ENCODE measurements at regions not wholly inside any gene's neighbourhood (a gene's known extent, or its start where the extent isn't known, plus 50 kb on each side); places are given as distances from the start of the nearest gene placed in this dataset.
"Not testable (repeated sequence)": the region's sequence is repeated elsewhere in the genome, so short reads cannot be mapped to it uniquely, and the experiment has no call there.

DNA sequence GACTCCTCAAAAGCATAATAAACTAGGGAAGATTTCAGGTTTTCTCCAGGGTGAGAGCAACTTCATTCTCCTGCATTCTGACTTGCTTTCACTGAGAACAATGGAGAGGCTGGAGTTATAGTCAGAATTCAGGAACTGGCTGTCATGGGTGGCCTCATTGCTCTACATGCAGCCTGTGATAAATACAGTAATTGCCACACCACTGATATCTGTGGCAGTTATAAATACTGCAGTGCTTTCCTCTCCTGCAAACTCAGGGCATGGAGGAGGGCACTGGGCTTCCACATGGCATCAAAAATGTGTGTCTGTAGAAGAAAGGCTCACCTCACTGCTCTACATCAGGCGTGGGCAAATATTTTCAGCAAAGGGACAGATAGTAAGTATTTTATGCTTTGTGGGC lies 510.2 kb downstream of the ZNF516 start:
- DNase-seq: no peak

DNA sequence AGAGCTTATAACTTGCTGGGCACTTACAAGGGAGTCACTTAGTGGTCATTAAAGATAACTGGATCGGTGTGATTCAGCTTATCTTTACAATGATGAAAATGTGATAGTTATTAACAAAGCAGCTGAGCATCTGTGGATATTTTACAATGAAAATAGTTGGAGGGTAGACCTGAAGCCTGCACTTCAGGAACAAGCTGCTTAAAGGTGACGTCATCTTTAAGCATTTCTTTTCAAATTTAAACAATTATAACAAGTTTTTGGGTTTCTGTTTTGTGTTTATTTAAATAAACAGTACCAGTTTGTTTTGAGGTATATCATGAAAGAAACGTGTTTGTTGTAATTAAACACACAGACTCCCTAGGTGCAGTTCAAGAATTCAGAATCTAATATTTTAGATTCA lies 513.9 kb downstream of the ZNF516 start:
- no peak for DNase-seq

DNA sequence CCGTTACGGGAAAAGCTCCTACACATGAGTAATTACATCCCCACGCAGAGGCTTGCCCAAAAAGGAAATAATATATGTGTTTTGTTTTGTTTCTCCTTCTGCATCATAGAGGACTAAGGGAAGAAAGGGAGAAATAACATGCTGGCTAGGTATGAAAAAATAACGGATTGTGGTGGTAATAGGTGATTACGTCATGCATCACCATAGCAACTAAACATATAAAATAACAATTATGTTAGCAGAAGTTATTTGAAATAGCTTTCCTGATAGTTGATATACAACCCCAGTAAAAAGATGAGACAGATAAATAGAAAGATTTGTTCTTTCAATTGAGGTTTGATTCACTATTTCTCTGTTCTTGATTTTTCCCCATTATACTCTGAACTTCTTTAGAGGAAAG lies 518.0 kb downstream of the ZNF516 start:
- DNase-seq: no peak

DNA sequence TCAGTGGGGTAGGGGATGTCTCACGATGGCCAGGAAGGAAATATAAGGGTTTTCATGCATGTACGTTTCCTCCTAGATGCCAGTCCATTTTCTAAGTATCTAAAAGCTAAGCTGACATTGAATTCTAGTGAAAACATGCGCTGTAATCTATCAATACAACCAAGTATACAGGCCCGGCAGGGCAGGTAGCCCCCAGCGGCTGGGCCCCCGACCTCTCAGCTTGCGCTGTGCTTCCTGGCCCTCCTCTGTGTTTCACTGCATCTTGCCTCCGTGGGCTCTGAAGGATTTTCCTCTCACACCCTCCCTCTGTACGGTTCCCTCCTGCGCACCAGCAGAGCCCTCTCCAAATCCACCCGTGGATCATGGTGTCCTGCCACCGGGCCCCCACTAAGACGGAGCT lies 524.8 kb downstream of the ZNF516 start:
- no peak for DNase-seq

DNA sequence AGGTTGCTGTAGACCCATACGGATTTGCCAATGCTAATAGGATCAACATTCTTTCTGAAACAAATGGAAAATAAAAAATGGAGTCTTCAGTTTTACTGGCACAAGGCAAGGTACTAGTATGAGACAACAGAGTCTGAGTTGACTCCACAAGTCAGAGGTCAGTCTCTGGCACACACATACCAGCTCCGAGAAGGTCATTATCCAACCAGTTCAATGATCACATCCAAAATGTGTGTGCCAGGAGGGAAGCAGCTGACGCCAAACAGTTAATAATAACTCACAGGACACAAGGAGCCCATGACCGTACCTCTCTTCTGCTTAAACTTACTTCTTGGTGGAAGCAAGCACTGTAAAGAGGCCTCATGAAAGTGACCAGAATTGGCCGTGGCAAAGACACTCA lies 528.6 kb downstream of the ZNF516 start:
- DNase-seq: no peak

DNA sequence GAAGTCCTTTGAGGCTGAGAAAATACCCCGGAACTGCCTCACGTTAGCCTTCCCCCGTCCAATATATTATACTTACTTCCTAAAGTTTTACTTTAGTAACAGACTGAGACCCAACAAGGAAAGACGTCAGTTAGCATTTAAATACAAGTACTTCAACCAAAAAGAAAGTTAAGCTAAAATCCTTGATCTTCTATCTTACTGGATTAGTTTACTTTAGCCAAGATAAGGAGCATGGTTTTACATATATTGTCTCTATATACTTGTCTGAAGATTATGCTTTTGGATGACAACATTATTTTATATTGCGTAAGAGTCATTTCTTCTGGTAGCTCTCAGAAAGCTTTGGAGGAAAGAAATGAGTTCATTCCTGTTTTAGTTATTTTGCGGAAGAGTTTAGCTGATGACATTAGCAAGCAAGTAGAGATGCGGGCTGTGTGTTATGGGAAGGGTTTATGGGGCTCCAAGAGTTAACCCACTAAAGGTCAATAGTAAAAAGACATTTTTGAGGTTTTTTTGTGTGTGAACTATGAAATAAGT lies 532.9 kb downstream of the ZNF516 start:
- DNase-seq: no peak

DNA sequence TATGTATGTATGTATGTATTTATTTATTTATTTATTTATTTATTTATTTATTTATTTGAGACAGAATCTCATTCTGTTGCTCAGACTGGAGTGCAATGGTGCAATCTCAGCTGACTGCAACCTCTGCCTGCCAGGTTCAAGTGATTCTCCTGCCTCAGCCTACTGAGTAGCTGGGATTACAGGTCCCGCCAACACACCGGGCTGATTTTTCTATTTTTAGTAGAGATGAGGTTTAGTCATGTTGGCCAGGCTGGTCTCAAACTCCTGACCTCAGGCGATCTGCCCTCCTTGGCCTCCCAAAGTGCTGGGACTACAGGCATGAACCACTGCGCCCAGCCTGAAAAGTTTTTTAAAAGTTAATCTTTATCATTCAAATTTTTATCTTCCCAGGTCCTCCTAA lies 532.9 kb upstream of the SMIM21 start:
- DNase-seq: not testable (repeated sequence)

DNA sequence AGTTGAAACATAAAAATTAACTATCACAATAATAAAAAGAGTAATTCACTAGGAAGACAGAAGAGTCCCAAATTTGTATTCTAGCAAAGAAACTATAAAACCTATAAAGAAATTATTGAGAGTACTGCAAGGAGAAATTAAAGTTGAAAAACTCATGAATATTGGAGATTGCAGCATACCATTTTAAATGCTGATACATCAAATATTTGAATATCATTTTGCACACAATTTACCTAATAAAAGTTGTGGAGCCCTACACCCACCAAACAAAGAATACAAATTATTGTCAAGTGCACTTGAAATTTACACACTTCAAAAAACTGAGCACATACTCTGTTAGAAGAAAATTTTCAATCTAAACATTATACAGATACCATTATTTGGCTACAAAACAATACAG lies 531.6 kb upstream of the SMIM21 start:
- DNase-seq: no peak

DNA sequence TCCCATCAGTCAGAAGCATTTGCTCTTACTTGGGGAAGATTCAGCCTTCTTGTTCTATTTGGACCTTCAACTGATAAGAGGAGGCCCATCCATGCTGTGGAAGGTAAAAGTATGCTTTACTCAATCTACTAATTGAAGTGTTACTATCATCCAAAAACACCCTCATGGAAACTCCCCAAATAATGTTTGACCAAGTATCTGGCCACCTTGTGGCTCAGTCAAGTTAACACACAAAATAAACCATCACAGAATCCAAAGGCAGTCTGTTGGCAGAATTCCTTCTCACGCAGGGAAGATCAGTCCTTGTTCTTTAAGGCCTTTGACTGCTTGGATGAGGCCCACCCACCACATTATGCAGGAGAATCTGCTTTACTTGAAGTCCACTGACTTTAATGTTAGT lies 531.2 kb upstream of the SMIM21 start:
- DNase-seq: no peak

DNA sequence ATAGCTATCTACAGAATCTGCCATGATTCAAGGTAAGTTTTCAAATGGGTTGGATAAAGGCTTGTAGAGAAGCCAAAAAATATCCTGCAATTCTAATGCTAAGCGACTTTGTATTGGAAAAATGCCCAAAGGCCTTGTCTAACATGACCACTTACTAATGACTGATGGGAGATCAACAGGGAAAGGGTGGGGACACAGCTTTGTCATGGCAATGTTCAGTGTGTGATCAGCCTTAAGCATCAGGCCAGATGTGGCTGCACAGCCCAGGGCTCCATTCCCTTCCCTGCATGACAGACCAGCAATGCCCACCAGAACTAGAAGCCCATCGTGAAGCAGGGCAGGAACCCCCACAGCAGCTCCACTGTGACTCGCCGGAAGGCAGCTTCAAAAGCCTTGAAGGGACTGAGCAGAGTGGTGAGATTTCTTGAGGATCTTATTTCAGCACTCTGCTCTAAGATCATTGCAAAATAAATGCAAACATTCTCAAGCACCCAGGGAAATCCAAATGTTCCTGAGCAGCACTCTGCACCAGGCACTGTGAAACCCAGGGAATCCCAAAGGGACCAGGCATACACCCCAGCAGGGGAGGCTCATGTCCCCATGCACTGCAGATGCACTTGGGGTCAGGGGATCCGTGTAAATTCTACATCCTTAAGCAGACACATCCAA lies 517.9 kb upstream of the SMIM21 start:
- DNase-seq: no peak

DNA sequence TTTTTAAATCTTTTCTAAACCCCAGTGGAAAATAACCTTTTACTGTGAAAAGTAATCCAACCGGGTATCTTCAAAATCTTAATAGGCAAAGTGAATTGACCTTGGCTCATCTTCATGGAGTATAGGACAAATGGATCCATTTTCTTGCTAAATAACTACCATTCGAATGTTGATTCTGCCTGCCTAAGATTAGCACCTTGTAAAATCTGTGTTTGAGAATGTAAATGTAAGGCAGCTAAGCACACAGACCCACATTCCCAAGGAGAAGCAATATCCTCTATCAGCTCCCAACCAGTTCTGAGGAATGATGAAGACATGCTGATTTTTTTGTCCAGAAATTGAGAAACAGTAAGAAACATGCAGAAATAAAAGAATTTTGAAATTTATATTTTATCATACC lies 509.8 kb upstream of the SMIM21 start:
- DNase-seq: no peak

DNA sequence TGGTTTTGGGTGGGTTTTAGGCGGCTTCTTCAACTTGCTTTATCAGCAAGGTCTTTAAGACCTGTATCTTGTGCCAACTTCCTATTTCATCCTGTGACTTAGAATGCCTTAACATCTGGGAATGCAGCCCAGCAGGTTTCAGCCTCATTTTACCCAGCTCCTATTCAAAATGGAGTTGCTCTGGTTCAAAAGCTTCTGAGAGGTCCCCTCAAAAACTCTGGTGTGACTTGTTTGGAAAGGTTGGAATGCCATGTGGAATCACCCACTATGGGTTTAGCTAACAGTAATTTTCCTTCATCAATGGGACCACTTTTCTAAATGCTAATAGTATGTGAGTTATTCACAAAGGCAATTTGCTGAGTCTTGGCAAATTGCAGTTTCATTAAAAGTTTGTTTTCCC lies 509.4 kb upstream of the SMIM21 start:
- no peak for DNase-seq

DNA sequence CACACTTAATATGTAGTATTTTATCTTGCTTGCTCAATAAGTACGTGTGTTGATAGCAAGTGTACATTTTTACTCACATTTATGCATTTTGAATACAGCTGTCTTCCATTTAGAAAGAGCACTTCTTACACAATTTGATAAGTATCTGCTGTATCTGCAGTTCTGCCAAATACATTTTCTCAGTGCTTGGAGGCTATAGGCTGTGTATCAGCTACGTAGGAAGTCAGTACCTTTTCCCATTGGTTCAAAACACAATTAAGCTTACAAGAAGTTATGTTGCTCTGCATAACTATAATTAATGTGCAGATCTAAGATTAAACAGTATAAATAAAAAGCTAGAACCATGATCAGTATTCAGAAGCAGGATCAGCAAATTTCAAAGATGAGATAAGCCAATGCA lies 503.6 kb upstream of the SMIM21 start:
- no peak for DNase-seq

DNA sequence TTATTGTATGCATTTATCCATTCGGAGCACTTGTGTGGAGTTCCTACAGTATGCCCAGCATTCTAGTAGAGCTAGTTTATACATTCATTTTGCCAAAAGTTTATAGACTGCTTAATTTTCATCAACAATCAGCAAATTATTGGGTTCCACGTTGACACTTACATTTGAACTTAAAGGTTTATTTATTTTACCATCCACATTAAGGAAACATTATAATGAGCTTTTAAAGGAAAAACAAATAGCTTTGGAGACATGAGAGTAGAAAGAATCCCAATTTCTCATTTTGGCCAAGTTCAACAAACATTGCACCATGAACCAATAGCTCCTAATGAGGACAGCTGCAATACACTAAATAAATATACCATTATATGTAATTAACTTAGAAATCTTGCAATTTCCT lies 501.2 kb upstream of the SMIM21 start:
- DNase-seq: no peak

DNA sequence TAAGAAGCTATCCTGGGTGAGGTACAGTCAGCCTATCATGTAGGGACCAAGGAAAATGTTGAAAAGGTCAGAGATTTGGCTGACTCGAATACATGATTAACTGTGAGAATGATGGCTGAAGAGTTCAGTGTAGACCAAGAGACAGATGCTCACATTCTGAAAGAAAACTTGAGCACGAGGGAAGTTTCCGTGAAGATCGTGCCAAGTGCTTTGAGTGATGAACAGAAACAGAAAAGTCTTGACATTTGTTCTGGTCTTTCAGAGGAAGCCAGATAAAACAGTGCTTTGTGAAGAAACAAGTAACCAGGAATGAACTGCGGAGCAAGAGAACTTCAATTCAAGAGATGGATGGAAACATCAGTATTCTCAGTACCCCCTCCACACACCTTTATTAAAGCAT lies 500.3 kb upstream of the SMIM21 start:
- DNase-seq: no peak

DNA sequence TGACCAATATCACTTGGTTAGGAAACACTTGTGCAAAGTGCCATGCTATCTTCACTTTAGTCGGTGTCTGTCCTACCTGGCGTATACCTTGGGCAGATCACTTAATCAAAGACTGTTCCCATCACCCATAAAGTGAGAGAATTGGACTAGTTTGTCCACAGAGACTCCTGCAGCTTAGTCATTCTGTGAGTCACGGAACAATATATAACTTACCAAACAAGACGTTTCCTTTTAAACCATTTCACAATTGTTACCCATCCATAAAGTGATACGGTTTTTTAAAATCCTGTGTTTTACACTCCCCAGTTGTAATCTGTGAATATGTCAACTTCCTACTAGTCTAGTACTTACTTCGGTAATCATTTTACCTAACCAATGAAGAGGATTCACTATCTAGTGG lies 499.3 kb upstream of the SMIM21 start:
- no peak for DNase-seq

DNA sequence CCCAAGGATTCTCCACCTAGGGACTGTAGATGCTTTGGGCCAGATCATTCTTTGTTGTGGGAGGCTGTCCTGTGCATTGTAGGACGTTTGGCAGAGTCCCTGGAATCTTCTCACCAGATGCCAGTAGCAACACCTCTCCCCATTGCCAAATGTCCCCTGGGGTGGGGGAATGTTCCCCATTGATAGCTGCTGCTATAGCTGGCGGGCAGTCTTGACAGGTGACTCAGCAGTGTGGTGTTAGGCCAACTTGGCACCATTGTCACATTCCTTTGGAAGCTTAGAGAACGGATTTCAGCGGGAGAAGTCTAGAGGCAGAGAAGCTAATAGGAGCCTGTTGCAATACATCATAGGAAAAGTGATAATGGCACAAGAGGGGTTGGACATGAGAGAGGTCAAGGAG lies 495.7 kb upstream of the SMIM21 start:
- no peak for DNase-seq

DNA sequence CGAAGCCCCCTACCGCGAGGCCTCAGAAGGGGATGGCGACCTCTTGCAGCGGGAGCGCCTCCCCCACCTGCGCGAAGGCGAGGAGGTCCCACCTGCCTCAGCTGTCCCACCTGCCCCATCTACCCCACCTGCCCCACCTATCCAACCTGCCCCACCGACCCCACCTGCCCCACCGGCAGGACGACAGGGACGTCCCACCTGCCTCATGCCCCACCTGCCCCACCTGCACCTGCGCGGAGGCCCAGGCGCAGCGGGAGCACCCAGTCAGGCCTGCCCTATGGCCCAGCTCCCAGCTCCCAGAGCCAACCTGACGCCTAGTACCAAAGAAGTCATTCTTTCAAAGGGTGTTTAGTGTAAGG lies 489.1 kb upstream of the SMIM21 start:
- DNase-seq: no peak

DNA sequence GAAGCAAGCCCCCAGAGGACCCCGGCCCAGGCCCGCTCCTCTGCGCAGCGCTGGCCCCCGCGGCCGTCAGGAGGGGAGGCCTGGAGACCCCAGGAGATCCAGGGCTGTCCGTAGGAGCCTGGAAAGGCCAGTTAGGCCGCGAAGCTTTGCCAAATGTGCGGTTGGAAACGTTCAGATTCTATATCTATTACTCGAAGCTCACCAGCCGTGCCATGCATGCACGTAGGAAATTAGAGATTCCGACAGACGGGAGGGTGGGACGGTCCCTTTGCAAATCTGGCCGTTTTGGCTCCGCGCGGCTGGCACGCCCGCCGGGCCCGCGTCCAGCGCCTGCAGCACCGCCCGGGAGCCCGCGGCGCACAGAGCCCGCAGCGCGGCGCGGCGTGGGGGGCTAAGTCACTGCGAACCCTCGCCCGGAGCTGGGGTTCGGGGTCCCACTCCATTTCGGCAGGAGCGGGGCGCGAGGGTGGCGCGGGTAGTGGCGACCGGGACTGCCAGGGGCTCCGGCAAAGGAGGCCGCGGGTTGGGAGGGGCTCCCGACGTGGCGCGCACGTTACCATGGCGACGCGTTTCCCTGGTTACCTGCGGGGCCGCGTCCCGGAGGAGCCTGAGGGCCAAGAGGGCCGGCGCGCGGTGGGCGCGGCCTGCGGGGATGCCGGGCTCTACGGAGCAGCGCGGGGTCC lies 488.6 kb upstream of the SMIM21 start:
- no peak for DNase-seq

DNA sequence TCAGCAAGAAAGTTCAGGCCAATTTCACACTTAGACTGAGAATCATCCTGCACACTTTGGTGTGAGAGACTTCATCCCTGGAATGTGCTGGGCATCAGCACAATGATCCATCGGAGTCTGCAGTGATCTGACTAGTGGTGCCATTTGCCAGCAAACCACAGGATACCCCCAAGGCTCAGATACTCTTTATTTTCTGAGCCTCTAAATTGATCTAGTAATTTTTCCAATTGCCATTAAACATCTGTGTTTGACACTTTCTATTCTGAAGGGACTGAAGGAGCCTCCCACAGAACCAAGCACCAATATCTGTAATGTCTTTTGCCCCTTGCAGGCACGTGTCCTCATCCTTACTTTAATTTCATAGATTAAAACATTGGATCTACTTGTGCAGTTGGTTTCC lies 485.3 kb upstream of the SMIM21 start:
- no peak for DNase-seq

DNA sequence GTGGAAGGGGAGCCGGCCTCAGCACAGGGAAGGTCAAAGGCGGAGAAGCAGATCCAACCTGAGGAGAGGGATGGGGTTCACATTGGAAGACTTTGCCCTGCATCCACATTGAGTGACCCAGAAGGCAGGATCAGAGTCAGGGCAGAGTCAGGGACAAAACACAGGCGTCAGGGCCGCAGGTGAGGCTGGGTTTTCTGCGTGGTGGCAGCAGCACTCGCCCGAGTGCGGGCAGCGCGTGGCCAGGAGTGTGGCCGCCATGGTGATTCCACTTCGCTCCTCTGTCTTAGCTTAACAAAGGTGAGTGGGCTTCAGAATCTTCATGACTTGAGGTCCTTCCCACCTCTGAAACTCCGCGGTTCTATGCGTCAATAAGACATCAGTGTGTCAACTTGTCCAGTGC lies 476.9 kb upstream of the SMIM21 start:
- no peak for DNase-seq

DNA sequence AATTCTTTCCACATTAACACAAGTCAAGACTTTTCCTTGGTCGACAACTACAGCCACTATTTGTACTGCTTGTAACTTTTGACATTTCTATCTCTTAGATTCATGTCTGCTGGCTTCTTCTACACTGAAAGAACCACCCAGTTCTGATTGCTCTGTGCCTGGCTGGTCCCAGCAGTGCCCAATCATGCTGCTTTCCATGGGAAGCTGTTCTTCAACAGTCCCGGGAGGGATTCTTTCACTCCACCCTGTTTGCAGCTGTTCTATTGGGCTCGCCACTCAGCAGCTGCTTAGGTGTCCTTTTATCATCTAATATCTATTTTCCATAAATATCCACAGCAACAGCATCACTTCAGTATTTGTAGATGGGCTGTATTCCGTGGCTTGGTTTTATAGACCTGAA lies 471.1 kb upstream of the SMIM21 start:
- DNase-seq: no peak

DNA sequence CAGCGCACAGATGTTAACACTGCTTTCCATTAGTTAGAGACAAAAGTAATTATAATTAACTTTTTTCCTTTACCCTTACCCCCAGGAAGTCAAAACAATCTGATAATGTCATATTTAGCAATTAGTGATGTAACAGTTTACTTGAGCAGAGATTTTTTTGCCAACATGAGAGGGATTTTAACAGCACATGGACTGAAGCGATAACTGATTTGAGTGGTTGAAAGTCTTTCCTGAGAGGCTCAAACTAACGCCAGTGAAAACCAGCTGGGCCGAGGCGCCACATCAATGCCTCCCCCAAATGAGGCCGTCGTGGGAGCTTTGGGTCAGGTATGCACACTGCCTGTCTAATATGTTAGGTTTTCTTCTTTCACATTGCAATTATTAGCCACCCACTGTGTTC lies 469.9 kb upstream of the SMIM21 start:
- no peak for DNase-seq

DNA sequence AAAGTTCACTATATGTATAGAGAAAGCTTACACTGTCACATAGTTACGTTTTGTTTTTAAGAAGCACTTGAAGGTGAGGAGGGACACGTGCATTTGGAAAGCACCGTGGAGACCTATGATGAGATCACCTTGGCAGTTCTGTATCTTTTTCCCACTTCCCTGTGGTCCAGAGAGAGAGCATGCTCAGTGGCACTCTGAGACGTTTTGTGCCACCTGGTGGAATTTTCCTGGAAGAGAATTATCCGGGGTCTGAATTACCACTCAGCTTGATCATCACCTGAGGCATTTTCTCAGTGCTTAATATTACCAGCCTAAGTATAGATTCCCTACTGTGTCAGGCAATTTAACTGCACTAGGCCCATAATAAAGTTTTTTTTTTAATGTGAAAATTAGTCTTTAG lies 469.4 kb upstream of the SMIM21 start:
- no peak for DNase-seq

DNA sequence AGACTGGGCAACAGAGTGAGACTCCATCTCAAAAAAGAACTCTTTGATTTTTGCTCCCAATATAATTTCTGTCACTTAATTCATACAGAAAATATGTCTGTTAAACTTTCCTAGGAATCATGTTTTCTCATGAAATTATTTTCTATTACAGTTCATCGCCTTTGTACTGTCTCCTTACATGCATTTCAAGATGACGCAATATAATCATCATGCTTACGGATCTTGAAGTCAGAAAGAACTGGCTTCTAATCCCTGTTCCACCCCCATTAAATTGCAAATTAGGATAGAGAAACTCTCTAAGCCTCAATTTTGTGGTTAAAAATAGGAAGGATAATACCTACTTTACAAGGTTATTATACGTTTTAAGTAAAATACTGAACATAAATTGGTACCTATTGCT lies 467.6 kb upstream of the SMIM21 start:
- no peak for DNase-seq
